Lower leg skin (tissue), 4 donors: ENCODE measurements at regions not wholly inside any gene's neighbourhood (a gene's known extent, or its start where the extent isn't known, plus 50 kb on each side); places are given as distances from the start of the nearest gene placed in this dataset.

Experiments
- DNase-seq, 2 donors: peaks; one replicate each; pipeline ENCODE4 v3.0.0-alpha.2; 2019; ENCODE audit warnings: low spot score in 2 of 2
- H3K4me3 ChIP-seq: fragments of 200-600 bp; sonication (generic); 2 replicates; pipeline ENCODE4 v1.5.1; 2017; ENCODE audit warnings: mild to moderate bottlenecking, low read depth; ENCODE audit not compliant: poor library complexity, severe bottlenecking
- POLR2A ChIP-seq, 2 donors: fragments of 450-650 bp; IDR thresholded peaks; one replicate each; pipeline ENCODE4 v1.6.1; 2016 to 2017; ENCODE audit warnings: antibody characterized with exemption in 2 of 2, mild to moderate bottlenecking in 1 of 2, moderate library complexity in 1 of 2
- WGBS, 2 donors: methylation state at CpG; one replicate each; pipeline ENCODE4 v1.1.5; 2018; 5-methylcytosine and 5-hydroxymethylcytosine counted together
- intact Hi-C: fragments of 100-400 bp; cut with DNase I; formaldehyde crosslinking; loops from one replicate; pipeline ENCODE4 v1.15.0; 2023; ENCODE audit warnings: low total_unique reads
- TF ChIP-seq, protein P1 (sequence below), 3 donors: fragments of 450-650 bp; IDR thresholded peaks; one replicate each; pipeline ENCODE4 v1.5.1; 2016; ENCODE audit warnings: antibody characterized with exemption in 3 of 3, mild to moderate bottlenecking in 3 of 3, moderate library complexity in 2 of 3

DNA sequence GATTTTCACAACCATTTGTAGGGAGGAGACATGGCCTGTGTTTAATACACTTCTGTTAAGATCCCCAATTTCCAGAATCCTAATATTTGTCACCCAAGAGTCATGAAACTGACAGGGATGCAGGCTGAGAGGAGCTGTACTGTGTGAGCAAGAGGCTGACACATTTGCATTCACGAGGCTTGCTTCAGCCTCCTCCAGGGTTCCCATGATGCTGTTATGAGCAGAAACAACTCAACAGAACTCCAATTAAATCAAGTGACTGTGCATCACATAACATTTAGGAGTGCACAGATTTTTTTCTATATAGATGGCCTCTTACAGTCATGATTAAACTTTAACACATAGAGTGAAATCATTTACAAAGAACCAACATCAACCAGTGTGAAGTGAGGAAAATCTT lies 292.3 kb upstream of the STT3B start:
- H3K4me3 ChIP-seq = no peak overlapping the region

DNA sequence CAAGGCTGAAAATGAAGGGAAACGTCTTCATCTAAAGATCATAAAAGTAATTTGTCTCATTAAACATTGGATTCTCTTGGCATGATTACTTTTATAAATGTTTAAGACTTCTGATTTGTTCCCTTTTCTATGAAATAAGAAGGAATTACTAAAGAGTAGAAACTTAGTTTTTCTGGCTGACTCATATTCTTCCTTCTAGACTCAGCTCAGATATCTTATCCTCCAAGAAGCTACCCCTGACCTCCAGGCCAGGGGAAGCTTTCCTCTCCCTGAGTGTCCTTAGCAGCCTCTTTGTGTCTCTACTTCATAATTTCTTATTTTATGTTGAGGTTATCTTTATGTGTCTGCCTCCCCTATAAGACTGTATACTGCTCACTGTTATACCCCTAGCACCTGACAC lies 291.9 kb upstream of the STT3B start:
- H3K4me3 ChIP-seq = no peak overlapping the region
- TF ChIP-seq, protein P1, sequence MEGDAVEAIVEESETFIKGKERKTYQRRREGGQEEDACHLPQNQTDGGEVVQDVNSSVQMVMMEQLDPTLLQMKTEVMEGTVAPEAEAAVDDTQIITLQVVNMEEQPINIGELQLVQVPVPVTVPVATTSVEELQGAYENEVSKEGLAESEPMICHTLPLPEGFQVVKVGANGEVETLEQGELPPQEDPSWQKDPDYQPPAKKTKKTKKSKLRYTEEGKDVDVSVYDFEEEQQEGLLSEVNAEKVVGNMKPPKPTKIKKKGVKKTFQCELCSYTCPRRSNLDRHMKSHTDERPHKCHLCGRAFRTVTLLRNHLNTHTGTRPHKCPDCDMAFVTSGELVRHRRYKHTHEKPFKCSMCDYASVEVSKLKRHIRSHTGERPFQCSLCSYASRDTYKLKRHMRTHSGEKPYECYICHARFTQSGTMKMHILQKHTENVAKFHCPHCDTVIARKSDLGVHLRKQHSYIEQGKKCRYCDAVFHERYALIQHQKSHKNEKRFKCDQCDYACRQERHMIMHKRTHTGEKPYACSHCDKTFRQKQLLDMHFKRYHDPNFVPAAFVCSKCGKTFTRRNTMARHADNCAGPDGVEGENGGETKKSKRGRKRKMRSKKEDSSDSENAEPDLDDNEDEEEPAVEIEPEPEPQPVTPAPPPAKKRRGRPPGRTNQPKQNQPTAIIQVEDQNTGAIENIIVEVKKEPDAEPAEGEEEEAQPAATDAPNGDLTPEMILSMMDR (IDR thresholded peaks at IDR 0.05) = no peak
- TF ChIP-seq POLR2A (IDR thresholded peaks at IDR 0.05) = no peak
- WGBS, 2 donors = 74 to 83% methylated on average over 1 of the region's 1 CpG
- no peak for DNase-seq
- intact Hi-C loops = no loop called here

More for the DNA sequence above, 292.3 kb upstream of the STT3B start:
- 77 to 89% methylated on average over 1 of the region's 1 CpG for WGBS, 2 donors
- TF ChIP-seq, protein P1 (IDR thresholded peaks at IDR 0.05) = no peak
- TF ChIP-seq POLR2A (IDR thresholded peaks at IDR 0.05) = no peak
- intact Hi-C loops = no loop called here
- no peak for DNase-seq

- no peak overlapping the region for H3K4me3 ChIP-seq
- WGBS, 2 donors = 84 to 89% methylated on average over 3 of the region's 3 CpGs
- TF ChIP-seq POLR2A (IDR thresholded peaks at IDR 0.05) = no peak
- TF ChIP-seq, protein P1 (IDR thresholded peaks at IDR 0.05) = no peak
- intact Hi-C loops = no loop called here
- DNase-seq = no peak
These were observed 291.2 kb upstream of the STT3B start for GRCh38 chr3:31241533-31241932.

GRCh38 chr3:31242026-31242960 lies 290.4 kb upstream of the STT3B start:
- DNase-seq = no peak
- no peak overlapping the region for H3K4me3 ChIP-seq
- TF ChIP-seq POLR2A (IDR thresholded peaks at IDR 0.05) = no peak
- TF ChIP-seq, protein P1 (IDR thresholded peaks at IDR 0.05) = no peak
- 82 to 90% methylated on average over 3 of the region's 3 CpGs for WGBS, 2 donors
- intact Hi-C loops = no loop called here

GRCh38 chr3:31244929-31245817 lies 287.6 kb upstream of the STT3B start:
- no peak for DNase-seq
- H3K4me3 ChIP-seq = no peak overlapping the region
- 81 to 85% methylated on average over 6 of the region's 6 CpGs for WGBS, 2 donors
- TF ChIP-seq, protein P1 (IDR thresholded peaks at IDR 0.05) = no peak
- no peak for TF ChIP-seq POLR2A (IDR thresholded peaks at IDR 0.05)
- intact Hi-C loops = no loop called here
